ENCODE measurements at regions not wholly inside any gene's neighbourhood (a gene's known extent, or its start where the extent isn't known, plus 50 kb on each side); places are given as distances from the start of the nearest gene placed in this dataset.

DNA sequence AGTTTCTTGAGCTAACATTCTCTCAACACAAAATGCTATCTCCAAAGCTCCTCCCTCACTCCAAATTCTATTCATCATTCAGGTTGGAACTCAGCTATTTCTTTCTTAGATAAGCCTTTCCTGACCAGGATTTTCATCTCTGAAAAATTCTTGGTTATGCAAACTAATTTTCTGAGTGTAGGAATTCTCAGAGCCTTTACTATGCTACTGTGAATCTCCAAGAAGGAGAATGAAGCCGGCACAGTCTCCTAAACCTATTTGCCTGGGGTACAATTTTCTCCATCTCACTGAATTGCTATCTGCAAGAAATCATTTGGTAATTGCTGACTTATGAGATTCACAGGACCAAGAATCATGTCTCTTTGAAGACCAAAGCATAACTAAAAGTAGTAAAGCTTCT, 325.9 kb upstream of the ESRRG start:
- TF ChIP-seq, protein P1, sequence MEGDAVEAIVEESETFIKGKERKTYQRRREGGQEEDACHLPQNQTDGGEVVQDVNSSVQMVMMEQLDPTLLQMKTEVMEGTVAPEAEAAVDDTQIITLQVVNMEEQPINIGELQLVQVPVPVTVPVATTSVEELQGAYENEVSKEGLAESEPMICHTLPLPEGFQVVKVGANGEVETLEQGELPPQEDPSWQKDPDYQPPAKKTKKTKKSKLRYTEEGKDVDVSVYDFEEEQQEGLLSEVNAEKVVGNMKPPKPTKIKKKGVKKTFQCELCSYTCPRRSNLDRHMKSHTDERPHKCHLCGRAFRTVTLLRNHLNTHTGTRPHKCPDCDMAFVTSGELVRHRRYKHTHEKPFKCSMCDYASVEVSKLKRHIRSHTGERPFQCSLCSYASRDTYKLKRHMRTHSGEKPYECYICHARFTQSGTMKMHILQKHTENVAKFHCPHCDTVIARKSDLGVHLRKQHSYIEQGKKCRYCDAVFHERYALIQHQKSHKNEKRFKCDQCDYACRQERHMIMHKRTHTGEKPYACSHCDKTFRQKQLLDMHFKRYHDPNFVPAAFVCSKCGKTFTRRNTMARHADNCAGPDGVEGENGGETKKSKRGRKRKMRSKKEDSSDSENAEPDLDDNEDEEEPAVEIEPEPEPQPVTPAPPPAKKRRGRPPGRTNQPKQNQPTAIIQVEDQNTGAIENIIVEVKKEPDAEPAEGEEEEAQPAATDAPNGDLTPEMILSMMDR (IDR thresholded peaks at IDR 0.05): no peak
- TF ChIP-seq EP300 (IDR thresholded peaks at IDR 0.05) (no peak), POLR2AphosphoS5 (IDR thresholded peaks at IDR 0.05) (no peak), POLR2A (IDR thresholded peaks at IDR 0.05; ENCODE audit: low read depth) (no peak)
